ENCODE measurements at regions not wholly inside any gene's neighbourhood (a gene's known extent, or its start where the extent isn't known, plus 50 kb on each side); places are given as distances from the start of the nearest gene placed in this dataset.

GRCh38 chr14:61192989-61193388 is 88.1 kb downstream of the TMEM30B start:
- H2AFZ ChIP-seq = no peak overlapping the region
- no peaks in the 10 kb centered on the region; the same call in 1 of the 2 replicates for H3K9me3 ChIP-seq (ENCODE audit: insufficient read depth, low read depth)
- H3K4me1 ChIP-seq (replicated peaks; ENCODE audit: insufficient read depth) = no peaks in the 10 kb centered on the region; the same call in 1 of the 2 replicates
- H3K27ac ChIP-seq = no peak overlapping the region
- no peak overlapping the region for H3K4me3 ChIP-seq
- H3K79me2 ChIP-seq (ENCODE audit: low read depth) = no peaks in the 10 kb centered on the region
- intact Hi-C loops (cut with micrococcal nuclease; ENCODE audit: unreplicated experiment) = no loop called here
- H3K36me3 ChIP-seq (ENCODE audit: low read depth) = no peaks in the 10 kb centered on the region
- H3K4me2 ChIP-seq = no peak overlapping the region
- CTCF ChIA-PET = interaction anchor here (0.6 kb wide), 1 partner anchor 456 kb away, joined by 5 read pairs; no protein-coding TSS in a partner anchor
- BruUV-seq (replicated peaks) = no TSS peak
- DNase-seq = no peak
- H4K20me1 ChIP-seq (ENCODE audit: insufficient read depth) = no peaks in the 10 kb centered on the region
- TF ChIP-seq CTCF (conservative IDR thresholded peaks at IDR 0.05) = no peak
- POLR2A ChIA-PET (ENCODE audit: unreplicated experiment) = no interaction called here
- H3K9me2 ChIP-seq (ENCODE audit: insufficient read depth) = no peaks in the 10 kb centered on the region
- no peaks in the 10 kb centered on the region for H3K27me3 ChIP-seq (ENCODE audit: insufficient read depth, low read depth)
- H3F3A ChIP-seq (ENCODE audit: insufficient read depth, low read depth) = peaks cover 9% of the 10 kb centered on the region; the same call in 1 of the 2 replicates

GRCh38 chr14:61191733-61192132 is 89.4 kb downstream of the TMEM30B start:
- CTCF ChIA-PET = no interaction called here
- intact Hi-C loops (cut with micrococcal nuclease; ENCODE audit: unreplicated experiment) = no loop called here

GRCh38 chr14:61190341-61190740 is 90.8 kb downstream of the TMEM30B start:
- DNase-seq = no peak
- H4K20me1 ChIP-seq (ENCODE audit: insufficient read depth) = no peaks in the 10 kb centered on the region
- H3K27ac ChIP-seq = no peak overlapping the region
- no peaks in the 10 kb centered on the region; the same call in 1 of the 2 replicates for H3K9me3 ChIP-seq (ENCODE audit: insufficient read depth, low read depth)
- H3F3A ChIP-seq (ENCODE audit: insufficient read depth, low read depth) = peaks cover 9% of the 10 kb centered on the region; the same call in 1 of the 2 replicates
- TF ChIP-seq CTCF (conservative IDR thresholded peaks at IDR 0.05) = no peak
- TF ChIP-seq EZH2 (IDR thresholded peaks at IDR 0.05; ENCODE audit: low read depth) = no peak
- no peaks in the 10 kb centered on the region for H3K9me2 ChIP-seq (ENCODE audit: insufficient read depth)
- H2AFZ ChIP-seq = no peak overlapping the region
- H3K4me1 ChIP-seq (replicated peaks; ENCODE audit: insufficient read depth) = no peaks in the 10 kb centered on the region; the same call in 1 of the 2 replicates
- no peaks in the 10 kb centered on the region for H3K27me3 ChIP-seq (ENCODE audit: insufficient read depth, low read depth)
- intact Hi-C loops (cut with micrococcal nuclease; ENCODE audit: unreplicated experiment) = no loop called here
- no peaks in the 10 kb centered on the region for H3K79me2 ChIP-seq (ENCODE audit: low read depth)
- CTCF ChIA-PET = no interaction called here
- no peak overlapping the region for H3K4me3 ChIP-seq
- POLR2A ChIA-PET (ENCODE audit: unreplicated experiment) = interaction anchor here (0.6 kb wide), 1 partner anchor 278 kb away, joined by 6 read pairs; no protein-coding TSS in a partner anchor
- H3K4me2 ChIP-seq = no peak overlapping the region
- H3K36me3 ChIP-seq (ENCODE audit: low read depth) = no peaks in the 10 kb centered on the region
- BruUV-seq (replicated peaks) = no TSS peak

More at GRCh38 chr14:61191733-61192132, 89.4 kb downstream of the TMEM30B start:
- Histone ChIP-seq H3K27me3 (ENCODE audit: insufficient read depth, low read depth) (no peaks in the 10 kb centered on the region), H3K79me2 (ENCODE audit: low read depth) (no peaks in the 10 kb centered on the region), H3K4me2 (no peak overlapping the region), H2AFZ (no peak overlapping the region), H3K27ac (no peak overlapping the region), H3K9me3 (ENCODE audit: insufficient read depth, low read depth) (no peaks in the 10 kb centered on the region; the same call in 1 of the 2 replicates), H3F3A (ENCODE audit: insufficient read depth, low read depth) (peaks cover 9% of the 10 kb centered on the region; the same call in 1 of the 2 replicates), H3K4me1 (replicated peaks; ENCODE audit: insufficient read depth) (no peaks in the 10 kb centered on the region; the same call in 1 of the 2 replicates), H3K4me3 (no peak overlapping the region), H3K36me3 (ENCODE audit: low read depth) (no peaks in the 10 kb centered on the region), H3K9me2 (ENCODE audit: insufficient read depth) (no peaks in the 10 kb centered on the region), H4K20me1 (ENCODE audit: insufficient read depth) (no peaks in the 10 kb centered on the region)
- TF ChIP-seq EZH2 (IDR thresholded peaks at IDR 0.05; ENCODE audit: low read depth) (no peak), CTCF (conservative IDR thresholded peaks at IDR 0.05) (no peak)
- DNase-seq = no peak
- POLR2A ChIA-PET (ENCODE audit: unreplicated experiment) = interaction anchor here (0.6 kb wide), 2 partner anchors 44 to 141 kb away, joined by 3 to 5 read pairs; no protein-coding TSS in a partner anchor
- BruUV-seq (replicated peaks) = no TSS peak
